Thyroid gland (tissue), 4 donors: ENCODE measurements at regions not wholly inside any gene's neighbourhood (a gene's known extent, or its start where the extent isn't known, plus 50 kb on each side); places are given as distances from the start of the nearest gene placed in this dataset.

ENCODE experiments used
- DNase-seq, 2 donors: peaks; one replicate each; pipeline ENCODE4 v3.0.0-alpha.2; 2019
- H3K27ac ChIP-seq, 3 donors: fragments of 200-600 bp; sonication (generic); 1 replicate in 2 of 3; 2 replicates in 1 of 3; pipeline ENCODE4 v1.5.1; 2016 to 2019; ENCODE audit warnings: mild to moderate bottlenecking in 1 of 3, moderate library complexity in 1 of 3
- H3K27me3 ChIP-seq: fragments of 200-600 bp; sonication (generic); one replicate; pipeline ENCODE4 v1.5.1; 2019
- H3K36me3 ChIP-seq, 2 donors: fragments of 200-600 bp; sonication (generic); one replicate each; pipeline ENCODE4 v1.5.1; 2016 to 2019
- H3K4me1 ChIP-seq, 2 donors: fragments of 200-600 bp; sonication (generic); one replicate each; pipeline ENCODE4 v1.5.1; 2017 to 2019
- H3K4me3 ChIP-seq, 3 donors: fragments of 200-600 bp; sonication (generic); replicated peaks in 1 of 3; 1 replicate in 2 of 3; 2 replicates in 1 of 3; pipeline ENCODE4 v1.5.1; 2016; ENCODE audit warnings: mild to moderate bottlenecking in 1 of 3
- H3K9me3 ChIP-seq: fragments of 200-600 bp; sonication (generic); one replicate; pipeline ENCODE4 v1.5.1; 2017
- CTCF ChIP-seq, 6 experiments: fragments of 200-600 bp in 3 of 6; fragments of 450-650 bp in 3 of 6; sonication (generic) in 3 of 6; IDR thresholded peaks; one replicate each; pipeline ENCODE4 v1.5.1; 2016 to 2019; ENCODE audit warnings: antibody characterized with exemption in 6 of 6, mild to moderate bottlenecking in 2 of 6, inconsistent platforms in 1 of 6, moderate library complexity in 1 of 6
- POLR2A ChIP-seq, 2 donors: fragments of 450-650 bp; IDR thresholded peaks; one replicate each; pipeline ENCODE4 v1.6.1; 2017; ENCODE audit warnings: antibody characterized with exemption in 2 of 2, mild to moderate bottlenecking in 2 of 2, moderate library complexity in 1 of 2
- WGBS, 2 donors: methylation state at CpG; one replicate each; pipeline ENCODE4 v1.1.5; 2017; 5-methylcytosine and 5-hydroxymethylcytosine counted together
- intact Hi-C: fragments of 100-400 bp; cut with DNase I; formaldehyde crosslinking; loops from one replicate; pipeline ENCODE4 v1.15.1; 2023

DNA sequence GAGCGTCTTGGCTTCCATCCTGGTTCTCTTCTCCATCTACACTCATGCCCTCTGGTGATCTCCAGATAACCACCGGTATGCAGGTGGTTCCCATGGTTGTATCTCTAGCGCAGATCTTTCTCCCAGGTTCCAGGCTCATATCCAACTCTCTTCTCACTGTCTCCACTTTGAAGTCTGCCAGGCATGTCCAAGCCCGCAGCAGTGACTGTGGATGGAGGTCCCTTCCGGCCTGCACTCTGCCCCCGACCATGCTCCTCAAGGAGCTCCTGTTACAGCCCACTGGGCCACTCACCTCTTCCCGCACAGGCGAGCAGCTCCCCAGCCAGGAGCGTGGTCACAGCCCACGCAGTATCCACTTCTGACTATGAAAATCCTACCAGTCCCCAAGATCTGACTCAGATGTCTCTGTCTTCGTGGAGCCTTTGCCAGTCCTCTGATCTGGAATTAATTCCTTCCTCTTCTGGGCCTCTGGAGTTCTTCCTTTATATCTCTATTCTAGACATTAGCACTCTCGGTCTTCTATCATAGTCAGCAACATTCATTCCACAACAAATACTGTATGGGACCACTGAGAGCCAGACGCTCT lies 100.2 kb downstream of the TEX26 start:
- H3K9me3 ChIP-seq: no peaks in the 10 kb centered on the region
- intact Hi-C loops: no loop called here
- H3K27ac ChIP-seq: no peak overlapping the region
- H3K36me3 ChIP-seq: no peaks in the 10 kb centered on the region
- DNase-seq: no peak
- WGBS, 2 donors: 47 to 53% methylated on average over 13 of the region's 13 CpGs
- TF ChIP-seq POLR2A (IDR thresholded peaks at IDR 0.05): no peak
- H3K4me1 ChIP-seq: peaks cover 0 to 4% of the 10 kb centered on the region in 2 donors
- H3K27me3 ChIP-seq: no peaks in the 10 kb centered on the region
- no peak overlapping the region for H3K4me3 ChIP-seq

DNA sequence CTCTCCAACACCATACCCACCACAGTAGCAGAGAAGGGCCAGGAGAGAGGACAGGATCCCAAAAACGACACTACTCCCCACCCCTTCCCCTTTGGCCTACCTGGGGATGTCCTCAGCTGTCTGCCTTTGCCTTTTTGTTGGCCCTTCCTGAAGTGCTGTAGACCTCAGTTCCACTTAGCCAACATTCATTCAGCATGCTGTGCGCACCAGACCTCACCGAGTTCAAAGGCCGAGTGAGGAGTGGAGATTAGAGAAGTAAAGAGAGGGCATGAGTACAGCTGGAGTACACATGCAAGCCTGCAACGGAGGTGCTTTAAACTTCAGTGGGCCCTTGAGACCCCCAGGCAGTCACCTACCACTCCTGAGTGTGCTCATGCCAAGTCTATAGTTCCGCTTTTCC lies 99.0 kb downstream of the TEX26 start:
- intact Hi-C loops: no loop called here
- 82 to 86% methylated on average over 5 to 6 of the region's 6 CpGs for WGBS, 2 donors

GRCh38 chr13:31029102-31029501 lies 96.6 kb downstream of the TEX26 start:
- Histone ChIP-seq H3K36me3 (no peaks in the 10 kb centered on the region), H3K4me3 (no peak overlapping the region), H3K27ac (no peak overlapping the region), H3K4me1 (peaks cover 0 to 4% of the 10 kb centered on the region in 2 donors), H3K27me3 (no peaks in the 10 kb centered on the region), H3K9me3 (no peaks in the 10 kb centered on the region)
- TF ChIP-seq CTCF (IDR thresholded peaks at IDR 0.05) (no peak), POLR2A (IDR thresholded peaks at IDR 0.05) (no peak)
- DNase-seq: no peak
- intact Hi-C loops: no loop called here
- WGBS, 2 donors: 80 to 89% methylated on average over 8 of the region's 8 CpGs

More for the DNA sequence above, 99.0 kb downstream of the TEX26 start:
- H3K4me3 ChIP-seq: no peak overlapping the region
- no peak for DNase-seq
- H3K27me3 ChIP-seq: no peaks in the 10 kb centered on the region
- no peaks in the 10 kb centered on the region for H3K9me3 ChIP-seq
- peaks cover 0 to 4% of the 10 kb centered on the region in 2 donors for H3K4me1 ChIP-seq
- no peak for TF ChIP-seq CTCF (IDR thresholded peaks at IDR 0.05)
- TF ChIP-seq POLR2A (IDR thresholded peaks at IDR 0.05): no peak
- H3K27ac ChIP-seq: no peak overlapping the region
- H3K36me3 ChIP-seq: no peaks in the 10 kb centered on the region

- no peak for DNase-seq
- no peaks in the 10 kb centered on the region for H3K4me1 ChIP-seq
- H3K9me3 ChIP-seq: no peaks in the 10 kb centered on the region
- 79 to 90% methylated on average over 4 of the region's 4 CpGs for WGBS, 2 donors
- H3K4me3 ChIP-seq: no peak overlapping the region
- no peaks in the 10 kb centered on the region for H3K27me3 ChIP-seq
- no peak for TF ChIP-seq CTCF (IDR thresholded peaks at IDR 0.05)
- no peak overlapping the region for H3K27ac ChIP-seq
- intact Hi-C loops: no loop called here
- no peaks in the 10 kb centered on the region for H3K36me3 ChIP-seq
These were observed 94.7 kb downstream of the TEX26 start for GRCh38 chr13:31027136-31027535.
